Fibroblast of villous mesenchyme (primary cell): ENCODE measurements at regions not wholly inside any gene's neighbourhood (a gene's known extent, or its start where the extent isn't known, plus 50 kb on each side); places are given as distances from the start of the nearest gene placed in this dataset.

Experiments
- DNase-seq: peaks from one replicate; pipeline ENCODE4 v3.0.0-alpha.2; 2010; ENCODE audit warnings: low read depth
- H3K4me3 ChIP-seq: 2 replicates; pipeline ENCODE4 v1.5.1; 2011; ENCODE audit warnings: low read depth, mild to moderate bottlenecking, low read length
- TF ChIP-seq, protein P1 (sequence below): IDR thresholded peaks from 2 replicates; pipeline ENCODE4 v1.5.1; 2012; ENCODE audit warnings: low read depth, mild to moderate bottlenecking, low read length; ENCODE audit not compliant: insufficient read depth

GRCh38 chr6:134517868-134518267 lies 200.0 kb upstream of the SGK1 start:
- TF ChIP-seq, protein P1, sequence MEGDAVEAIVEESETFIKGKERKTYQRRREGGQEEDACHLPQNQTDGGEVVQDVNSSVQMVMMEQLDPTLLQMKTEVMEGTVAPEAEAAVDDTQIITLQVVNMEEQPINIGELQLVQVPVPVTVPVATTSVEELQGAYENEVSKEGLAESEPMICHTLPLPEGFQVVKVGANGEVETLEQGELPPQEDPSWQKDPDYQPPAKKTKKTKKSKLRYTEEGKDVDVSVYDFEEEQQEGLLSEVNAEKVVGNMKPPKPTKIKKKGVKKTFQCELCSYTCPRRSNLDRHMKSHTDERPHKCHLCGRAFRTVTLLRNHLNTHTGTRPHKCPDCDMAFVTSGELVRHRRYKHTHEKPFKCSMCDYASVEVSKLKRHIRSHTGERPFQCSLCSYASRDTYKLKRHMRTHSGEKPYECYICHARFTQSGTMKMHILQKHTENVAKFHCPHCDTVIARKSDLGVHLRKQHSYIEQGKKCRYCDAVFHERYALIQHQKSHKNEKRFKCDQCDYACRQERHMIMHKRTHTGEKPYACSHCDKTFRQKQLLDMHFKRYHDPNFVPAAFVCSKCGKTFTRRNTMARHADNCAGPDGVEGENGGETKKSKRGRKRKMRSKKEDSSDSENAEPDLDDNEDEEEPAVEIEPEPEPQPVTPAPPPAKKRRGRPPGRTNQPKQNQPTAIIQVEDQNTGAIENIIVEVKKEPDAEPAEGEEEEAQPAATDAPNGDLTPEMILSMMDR = no peak
- H3K4me3 ChIP-seq = no peak overlapping the region
- DNase-seq = no peak

- TF ChIP-seq, protein P1 = no peak
- peak overlapping the region; percentile 20 for H3K4me3 ChIP-seq
- peak; percentile 84 for DNase-seq
These were observed 199.3 kb upstream of the SGK1 start for GRCh38 chr6:134517145-134517658.

- TF ChIP-seq, protein P1 = no peak
- H3K4me3 ChIP-seq = no peak overlapping the region
- DNase-seq = no peak
These were observed 198.7 kb upstream of the SGK1 start for GRCh38 chr6:134516582-134516981.

GRCh38 chr6:134515986-134516385 lies 198.1 kb upstream of the SGK1 start:
- DNase-seq = no peak
- TF ChIP-seq, protein P1 = no peak
- no peak overlapping the region for H3K4me3 ChIP-seq

GRCh38 chr6:134512981-134513391 lies 195.1 kb upstream of the SGK1 start:
- TF ChIP-seq, protein P1 = no peak
- no peak for DNase-seq
- H3K4me3 ChIP-seq = no peak overlapping the region

DNA sequence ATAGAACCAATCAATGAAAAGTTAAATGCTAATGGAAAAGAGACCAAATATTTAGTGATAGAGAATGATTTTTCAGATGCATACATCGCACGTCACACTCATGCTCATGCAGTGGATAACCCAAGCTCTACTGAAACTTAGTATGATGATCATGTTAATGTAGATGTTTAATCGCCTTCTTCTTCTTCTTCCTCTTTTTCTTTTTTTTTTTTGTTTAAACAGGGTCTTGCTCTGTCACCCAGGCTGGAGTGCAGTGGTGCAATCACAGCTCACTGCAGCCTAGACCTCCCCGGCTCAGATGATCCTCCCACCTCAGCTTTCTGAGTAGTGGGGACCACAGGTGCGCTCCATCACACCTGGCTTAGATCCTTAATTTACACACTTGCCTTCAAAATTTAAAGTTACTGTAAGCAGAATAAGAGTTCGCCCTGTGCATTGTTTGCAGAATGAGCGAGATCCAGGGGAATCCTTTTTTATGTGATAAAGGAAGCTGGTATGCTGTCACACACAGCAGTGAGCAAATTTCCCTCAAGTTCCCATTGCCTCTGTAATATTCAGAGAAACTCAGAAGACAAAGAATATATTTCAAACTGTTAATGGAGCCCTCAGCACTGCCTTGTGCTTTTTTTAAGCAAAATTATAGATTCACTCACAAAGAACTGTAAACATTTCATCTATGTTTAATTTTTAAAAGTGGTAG lies 194.2 kb upstream of the SGK1 start:
- DNase-seq = no peak
- H3K4me3 ChIP-seq = no peak overlapping the region
- TF ChIP-seq, protein P1 = no peak

GRCh38 chr6:134510920-134511319 lies 193.0 kb upstream of the SGK1 start:
- DNase-seq = no peak
- TF ChIP-seq, protein P1 = no peak
- H3K4me3 ChIP-seq = no peak overlapping the region
